ENCODE measurements at regions not wholly inside any gene's neighbourhood (a gene's known extent, or its start where the extent isn't known, plus 50 kb on each side); places are given as distances from the start of the nearest gene placed in this dataset.
"Not testable (repeated sequence)": the region's sequence is repeated elsewhere in the genome, so short reads cannot be mapped to it uniquely, and the experiment has no call there.

- Histone ChIP-seq H3K4me1 (ENCODE audit: control insufficient read depth, low read depth, low read length) (peaks cover 6% of the 10 kb centered on the region), H3K4me3 (ENCODE audit: low read length) (no peak overlapping the region), H3K27me3 (ENCODE audit: control insufficient read depth, insufficient read depth, low read length) (no peaks in the 10 kb centered on the region), H3K9ac (ENCODE audit: low read length) (no peak overlapping the region), H3K36me3 (ENCODE audit: control insufficient read depth, low read depth, low read length) (no peaks in the 10 kb centered on the region), H3K27ac (ENCODE audit: low read length) (no peak overlapping the region), H3K9me3 (ENCODE audit: control insufficient read depth, low read depth, low read length) (no peaks in the 10 kb centered on the region)
These were observed 167.0 kb upstream of the CREB1 start for GRCh38 chr2:207362716-207363115.

GRCh38 chr2:207363761-207364290 is 165.9 kb upstream of the CREB1 start:
- no peak overlapping the region for H3K4me3 ChIP-seq (ENCODE audit: low read length)
- no peaks in the 10 kb centered on the region for H3K36me3 ChIP-seq (ENCODE audit: control insufficient read depth, low read depth, low read length)
- peaks cover 6% of the 10 kb centered on the region for H3K4me1 ChIP-seq (ENCODE audit: control insufficient read depth, low read depth, low read length)
- no peak overlapping the region for H3K9ac ChIP-seq (ENCODE audit: low read length)
- H3K27ac ChIP-seq (ENCODE audit: low read length), result no peak overlapping the region
- H3K27me3 ChIP-seq (ENCODE audit: control insufficient read depth, insufficient read depth, low read length), result no peaks in the 10 kb centered on the region
- H3K9me3 ChIP-seq (ENCODE audit: control insufficient read depth, low read depth, low read length), result no peaks in the 10 kb centered on the region

GRCh38 chr2:207370646-207371045 is 159.1 kb upstream of the CREB1 start:
- Histone ChIP-seq H3K9ac (ENCODE audit: low read length) (no peak overlapping the region), H3K9me3 (ENCODE audit: control insufficient read depth, low read depth, low read length) (no peaks in the 10 kb centered on the region), H3K27ac (ENCODE audit: low read length) (no peak overlapping the region), H3K4me1 (ENCODE audit: control insufficient read depth, low read depth, low read length) (peaks cover 9% of the 10 kb centered on the region), H3K27me3 (ENCODE audit: control insufficient read depth, insufficient read depth, low read length) (no peaks in the 10 kb centered on the region), H3K36me3 (ENCODE audit: control insufficient read depth, low read depth, low read length) (no peaks in the 10 kb centered on the region), H3K4me3 (ENCODE audit: low read length) (no peak overlapping the region)

GRCh38 chr2:207371877-207372276 is 157.9 kb upstream of the CREB1 start:
- no peaks in the 10 kb centered on the region for H3K27me3 ChIP-seq (ENCODE audit: control insufficient read depth, insufficient read depth, low read length)
- no peak overlapping the region for H3K9ac ChIP-seq (ENCODE audit: low read length)
- H3K36me3 ChIP-seq (ENCODE audit: control insufficient read depth, low read depth, low read length), result no peaks in the 10 kb centered on the region
- H3K9me3 ChIP-seq (ENCODE audit: control insufficient read depth, low read depth, low read length), result no peaks in the 10 kb centered on the region
- H3K27ac ChIP-seq (ENCODE audit: low read length), result no peak overlapping the region
- H3K4me1 ChIP-seq (ENCODE audit: control insufficient read depth, low read depth, low read length), result peaks cover 9% of the 10 kb centered on the region
- no peak overlapping the region for H3K4me3 ChIP-seq (ENCODE audit: low read length)

- Histone ChIP-seq H3K4me3 (ENCODE audit: low read length) (no peak overlapping the region), H3K27me3 (ENCODE audit: control insufficient read depth, insufficient read depth, low read length) (no peaks in the 10 kb centered on the region), H3K27ac (ENCODE audit: low read length) (no peak overlapping the region), H3K9me3 (ENCODE audit: control insufficient read depth, low read depth, low read length) (no peaks in the 10 kb centered on the region), H3K36me3 (ENCODE audit: control insufficient read depth, low read depth, low read length) (no peaks in the 10 kb centered on the region), H3K4me1 (ENCODE audit: control insufficient read depth, low read depth, low read length) (peaks cover 9% of the 10 kb centered on the region), H3K9ac (ENCODE audit: low read length) (no peak overlapping the region)
These were observed 157.3 kb upstream of the CREB1 start for GRCh38 chr2:207372483-207372882.

GRCh38 chr2:207375207-207375875 is 154.4 kb upstream of the CREB1 start:
- H3K9me3 ChIP-seq (ENCODE audit: control insufficient read depth, low read depth, low read length), result no peaks in the 10 kb centered on the region
- H3K27ac ChIP-seq (ENCODE audit: low read length), result no peak overlapping the region

GRCh38 chr2:207378620-207379019 is 151.1 kb upstream of the CREB1 start:
- not testable (repeated sequence) for H3K9me3 ChIP-seq (ENCODE audit: control insufficient read depth, low read depth, low read length); H3K4me3 ChIP-seq (ENCODE audit: low read length); H3K27ac ChIP-seq (ENCODE audit: low read length); H3K9ac ChIP-seq (ENCODE audit: low read length); H3K4me1 ChIP-seq (ENCODE audit: control insufficient read depth, low read depth, low read length); H3K36me3 ChIP-seq (ENCODE audit: control insufficient read depth, low read depth, low read length); H3K27me3 ChIP-seq (ENCODE audit: control insufficient read depth, insufficient read depth, low read length)

More at GRCh38 chr2:207375207-207375875, 154.4 kb upstream of the CREB1 start:
- no peaks in the 10 kb centered on the region for H3K27me3 ChIP-seq (ENCODE audit: control insufficient read depth, insufficient read depth, low read length)
- H3K9ac ChIP-seq (ENCODE audit: low read length), result no peak overlapping the region
- H3K36me3 ChIP-seq (ENCODE audit: control insufficient read depth, low read depth, low read length), result no peaks in the 10 kb centered on the region
- H3K4me1 ChIP-seq (ENCODE audit: control insufficient read depth, low read depth, low read length), result peaks cover under 1% of the 10 kb centered on the region
- H3K4me3 ChIP-seq (ENCODE audit: low read length), result no peak overlapping the region

- H3K36me3 ChIP-seq (ENCODE audit: control insufficient read depth, low read depth, low read length), result no peaks in the 10 kb centered on the region
- H3K9ac ChIP-seq (ENCODE audit: low read length), result no peak overlapping the region
- H3K4me3 ChIP-seq (ENCODE audit: low read length), result no peak overlapping the region
- H3K27ac ChIP-seq (ENCODE audit: low read length), result no peak overlapping the region
- H3K4me1 ChIP-seq (ENCODE audit: control insufficient read depth, low read depth, low read length), result peaks cover 10% of the 10 kb centered on the region
- H3K27me3 ChIP-seq (ENCODE audit: control insufficient read depth, insufficient read depth, low read length), result no peaks in the 10 kb centered on the region
- no peaks in the 10 kb centered on the region for H3K9me3 ChIP-seq (ENCODE audit: control insufficient read depth, low read depth, low read length)
These were observed 144.7 kb upstream of the CREB1 start for GRCh38 chr2:207385076-207385475.

- Histone ChIP-seq H3K4me3 (ENCODE audit: low read length) (no peak overlapping the region), H3K9ac (ENCODE audit: low read length) (no peak overlapping the region), H3K36me3 (ENCODE audit: control insufficient read depth, low read depth, low read length) (no peaks in the 10 kb centered on the region), H3K4me1 (ENCODE audit: control insufficient read depth, low read depth, low read length) (peaks cover 10% of the 10 kb centered on the region), H3K27ac (ENCODE audit: low read length) (no peak overlapping the region), H3K9me3 (ENCODE audit: control insufficient read depth, low read depth, low read length) (no peaks in the 10 kb centered on the region), H3K27me3 (ENCODE audit: control insufficient read depth, insufficient read depth, low read length) (no peaks in the 10 kb centered on the region)
These were observed 143.9 kb upstream of the CREB1 start for GRCh38 chr2:207385903-207386302.

- Histone ChIP-seq H3K9ac (ENCODE audit: low read length) (no peak overlapping the region), H3K27ac (ENCODE audit: low read length) (no peak overlapping the region), H3K9me3 (ENCODE audit: control insufficient read depth, low read depth, low read length) (no peaks in the 10 kb centered on the region), H3K27me3 (ENCODE audit: control insufficient read depth, insufficient read depth, low read length) (no peaks in the 10 kb centered on the region), H3K4me1 (ENCODE audit: control insufficient read depth, low read depth, low read length) (peaks cover 10% of the 10 kb centered on the region), H3K36me3 (ENCODE audit: control insufficient read depth, low read depth, low read length) (no peaks in the 10 kb centered on the region), H3K4me3 (ENCODE audit: low read length) (no peak overlapping the region)
These were observed 142.7 kb upstream of the CREB1 start for GRCh38 chr2:207387001-207387571.

- Histone ChIP-seq H3K9me3 (ENCODE audit: control insufficient read depth, low read depth, low read length) (no peaks in the 10 kb centered on the region), H3K9ac (ENCODE audit: low read length) (no peak overlapping the region), H3K4me1 (ENCODE audit: control insufficient read depth, low read depth, low read length) (no peaks in the 10 kb centered on the region), H3K27ac (ENCODE audit: low read length) (no peak overlapping the region), H3K36me3 (ENCODE audit: control insufficient read depth, low read depth, low read length) (no peaks in the 10 kb centered on the region), H3K4me3 (ENCODE audit: low read length) (no peak overlapping the region), H3K27me3 (ENCODE audit: control insufficient read depth, insufficient read depth, low read length) (no peaks in the 10 kb centered on the region)
These were observed 139.3 kb upstream of the CREB1 start for GRCh38 chr2:207390302-207391095.
